ENCODE measurements at regions not wholly inside any gene's neighbourhood (a gene's known extent, or its start where the extent isn't known, plus 50 kb on each side); places are given as distances from the start of the nearest gene placed in this dataset.
A peak's percentile ranks its signal among the peaks of the same experiment; 100 is the strongest.

DNA sequence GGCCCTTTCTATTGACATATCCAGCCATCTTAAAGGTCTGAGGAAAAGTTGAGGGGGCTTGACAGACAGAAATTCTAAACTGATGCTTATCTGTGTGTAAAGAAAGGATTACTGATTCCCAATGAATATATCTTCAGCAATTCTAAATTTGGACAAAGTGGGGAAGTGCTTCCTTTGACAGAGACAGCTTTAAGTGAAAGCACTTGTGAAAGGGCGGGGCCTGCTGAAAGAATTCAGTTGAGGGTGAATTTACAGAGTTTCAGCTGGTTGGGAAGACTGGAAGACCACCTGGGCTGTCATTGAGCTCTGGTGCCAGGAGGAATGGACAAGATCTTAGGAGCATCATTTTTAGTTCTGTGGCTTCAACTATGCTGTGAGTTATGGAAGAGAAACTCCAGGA, 412.5 kb upstream of the OR4E1 start:
- DNase-seq (no peak), ATAC-seq (no peak)
- intact Hi-C loops (cut with DNase I) = no loop called here

GRCh38 chr14:22084393-22085281, 411.0 kb upstream of the OR4E1 start:
- no peak for ATAC-seq
- no peak for DNase-seq
- intact Hi-C loops (cut with DNase I) = no loop called here

GRCh38 chr14:22081337-22081736, 407.7 kb upstream of the OR4E1 start:
- DNase-seq (no peak), ATAC-seq (no peak)
- intact Hi-C loops (cut with DNase I) = no loop called here

- intact Hi-C loops (cut with DNase I) = no loop called here
- no peak for DNase-seq
- ATAC-seq = no peak
These were observed 406.1 kb upstream of the OR4E1 start for GRCh38 chr14:22079766-22080165.

DNA sequence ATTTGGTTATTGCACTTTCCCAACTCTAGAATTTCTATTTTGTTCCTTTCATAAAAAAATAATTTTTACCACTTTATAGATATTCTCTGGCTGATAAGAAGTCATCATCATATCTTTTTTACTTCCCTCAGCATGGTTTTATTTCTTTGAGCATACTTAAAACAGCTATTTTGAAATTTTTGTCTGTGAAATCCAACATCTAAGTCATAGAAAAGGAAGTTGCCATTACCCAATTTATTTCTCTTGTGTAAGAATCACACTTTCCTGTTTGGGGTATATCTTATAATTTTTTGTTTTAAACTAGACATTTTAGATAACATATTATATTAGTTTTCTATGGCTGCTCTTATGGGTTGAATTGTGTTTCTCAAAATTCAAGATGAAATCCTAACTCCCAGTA, 400.2 kb upstream of the OR4E1 start:
- intact Hi-C loops (cut with DNase I) = no loop called here
- DNase-seq (no peak), ATAC-seq (no peak)

GRCh38 chr14:22071006-22071405, 397.4 kb upstream of the OR4E1 start:
- no peak for DNase-seq
- no peak for ATAC-seq
- intact Hi-C loops (cut with DNase I) = no loop called here

DNA sequence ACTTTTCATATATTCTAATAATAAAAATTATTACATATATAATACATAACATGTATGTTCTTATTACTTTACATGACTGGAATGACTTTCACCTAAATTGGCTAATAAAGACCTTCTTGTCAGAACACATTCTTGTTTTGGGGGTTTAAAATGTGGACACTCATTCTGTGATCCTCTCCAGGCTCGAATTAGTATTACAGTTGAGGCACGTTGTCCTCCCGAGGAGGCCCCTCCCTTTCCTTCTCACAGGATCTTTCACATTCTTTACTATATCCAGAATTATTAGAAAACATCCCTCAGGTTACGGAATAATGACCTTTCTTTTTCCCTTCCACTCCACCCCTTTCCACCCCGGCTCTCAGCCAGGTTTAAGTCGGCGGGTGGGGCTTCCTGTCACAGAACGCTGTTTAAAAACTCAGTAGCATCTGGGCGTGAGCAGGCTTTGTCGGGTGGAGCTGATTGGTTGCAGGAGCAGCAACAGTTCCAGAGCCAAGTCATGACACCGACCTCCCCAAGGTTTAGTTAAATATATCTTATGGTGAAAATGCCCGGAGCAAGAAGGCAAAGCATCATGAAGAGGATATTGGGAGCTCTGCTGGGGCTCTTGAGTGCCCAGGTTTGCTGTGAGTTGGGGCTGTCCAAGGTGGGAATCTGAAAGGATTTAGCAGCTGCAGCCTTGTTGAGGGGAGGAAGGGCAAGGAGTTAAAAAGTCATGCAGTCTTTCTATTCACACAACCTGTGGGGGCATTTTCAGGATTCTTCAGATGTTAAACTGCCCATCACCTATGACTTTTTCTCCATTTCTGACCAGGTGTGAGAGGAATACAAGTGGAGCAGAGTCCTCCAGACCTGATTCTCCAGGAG, 396.7 kb upstream of the OR4E1 start:
- ATAC-seq = peak in 1 of 2 donors; percentile 75

GRCh38 chr14:22065347-22065746, 391.7 kb upstream of the OR4E1 start:
- ATAC-seq = no peak
- intact Hi-C loops (cut with DNase I) = no loop called here
- DNase-seq = no peak

More for the DNA sequence above, 396.7 kb upstream of the OR4E1 start:
- DNase-seq = peak; percentile 65
- intact Hi-C loops (cut with DNase I) = no loop called here

GRCh38 chr14:22059201-22059600, 385.6 kb upstream of the OR4E1 start:
- intact Hi-C loops (cut with DNase I) = no loop called here
- ATAC-seq = no peak
- no peak for DNase-seq

DNA sequence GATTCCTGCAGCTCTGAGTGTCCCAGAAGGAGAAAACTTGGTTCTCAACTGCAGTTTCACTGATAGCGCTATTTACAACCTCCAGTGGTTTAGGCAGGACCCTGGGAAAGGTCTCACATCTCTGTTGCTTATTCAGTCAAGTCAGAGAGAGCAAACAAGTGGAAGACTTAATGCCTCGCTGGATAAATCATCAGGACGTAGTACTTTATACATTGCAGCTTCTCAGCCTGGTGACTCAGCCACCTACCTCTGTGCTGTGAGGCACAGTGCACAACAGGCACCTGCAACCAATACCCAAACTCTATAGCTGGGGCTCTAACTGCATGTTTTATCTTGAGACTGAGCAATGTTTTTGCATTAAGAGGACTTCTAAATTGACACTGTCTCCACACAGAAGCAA, 379.2 kb upstream of the OR4E1 start:
- DNase-seq = no peak
- intact Hi-C loops (cut with DNase I) = no loop called here
- no peak for ATAC-seq

GRCh38 chr14:22047115-22047514, 373.5 kb upstream of the OR4E1 start:
- no peak for ATAC-seq
- no peak for DNase-seq
- intact Hi-C loops (cut with DNase I) = no loop called here

DNA sequence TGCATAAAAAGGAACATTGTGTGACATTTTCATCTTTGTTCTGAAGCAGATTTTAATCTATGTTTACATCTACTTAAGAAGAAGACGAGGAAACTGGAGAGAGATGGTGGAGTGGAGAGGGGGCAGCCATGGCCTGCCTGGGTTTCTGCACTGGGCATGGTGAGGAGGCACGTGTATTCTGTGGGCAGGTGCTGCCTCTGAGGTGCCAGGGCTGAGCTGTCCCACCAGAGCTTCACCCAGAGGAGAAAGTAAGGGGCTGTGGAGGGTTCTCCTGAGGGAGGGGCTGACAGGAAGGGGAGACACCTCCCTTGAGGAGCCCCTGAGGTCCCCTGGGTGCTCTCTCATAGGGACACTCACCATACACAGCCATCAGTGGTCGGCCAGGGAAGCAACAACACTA, 372.4 kb upstream of the OR4E1 start:
- intact Hi-C loops (cut with DNase I) = no loop called here
- no peak for ATAC-seq

DNA sequence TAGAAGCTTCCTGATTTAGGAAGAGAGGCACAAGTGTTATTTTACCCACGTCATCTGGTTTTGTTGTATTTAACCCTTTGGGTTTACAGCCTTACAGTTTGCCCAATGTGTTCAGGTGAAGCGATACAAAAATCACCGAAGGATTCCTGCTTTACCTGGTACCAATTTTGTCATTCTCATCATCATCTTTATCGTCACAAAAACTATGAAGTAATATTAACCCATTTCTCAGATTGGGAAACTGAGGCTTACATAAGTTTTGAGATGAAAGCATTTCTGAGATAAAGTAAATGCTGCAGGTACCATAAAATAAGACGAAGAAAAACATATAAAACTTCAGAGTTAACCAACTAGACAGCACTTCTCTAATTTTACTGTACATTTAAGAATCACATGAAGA, 370.6 kb upstream of the OR4E1 start:
- no peak for DNase-seq
- intact Hi-C loops (cut with DNase I) = no loop called here

More for the DNA sequence above, 372.4 kb upstream of the OR4E1 start:
- no peak for DNase-seq

DNA sequence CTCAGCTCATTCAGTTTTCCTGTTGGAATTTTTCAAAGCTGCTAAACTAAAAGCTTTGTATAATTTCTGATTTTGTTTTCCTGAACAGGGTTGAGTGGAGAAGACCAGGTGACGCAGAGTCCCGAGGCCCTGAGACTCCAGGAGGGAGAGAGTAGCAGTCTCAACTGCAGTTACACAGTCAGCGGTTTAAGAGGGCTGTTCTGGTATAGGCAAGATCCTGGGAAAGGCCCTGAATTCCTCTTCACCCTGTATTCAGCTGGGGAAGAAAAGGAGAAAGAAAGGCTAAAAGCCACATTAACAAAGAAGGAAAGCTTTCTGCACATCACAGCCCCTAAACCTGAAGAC, 367.1 kb upstream of the OR4E1 start:
- no peak for ATAC-seq
- DNase-seq = no peak
- intact Hi-C loops (cut with DNase I) = no loop called here

More for the DNA sequence above, 370.6 kb upstream of the OR4E1 start:
- ATAC-seq = no peak

GRCh38 chr14:22039938-22040780, 366.5 kb upstream of the OR4E1 start:
- no peak for ATAC-seq
- intact Hi-C loops (cut with DNase I) = no loop called here
- DNase-seq = no peak

GRCh38 chr14:22036541-22037239, 363.1 kb upstream of the OR4E1 start:
- DNase-seq (no peak), ATAC-seq (no peak)
- intact Hi-C loops (cut with DNase I) = no loop called here

DNA sequence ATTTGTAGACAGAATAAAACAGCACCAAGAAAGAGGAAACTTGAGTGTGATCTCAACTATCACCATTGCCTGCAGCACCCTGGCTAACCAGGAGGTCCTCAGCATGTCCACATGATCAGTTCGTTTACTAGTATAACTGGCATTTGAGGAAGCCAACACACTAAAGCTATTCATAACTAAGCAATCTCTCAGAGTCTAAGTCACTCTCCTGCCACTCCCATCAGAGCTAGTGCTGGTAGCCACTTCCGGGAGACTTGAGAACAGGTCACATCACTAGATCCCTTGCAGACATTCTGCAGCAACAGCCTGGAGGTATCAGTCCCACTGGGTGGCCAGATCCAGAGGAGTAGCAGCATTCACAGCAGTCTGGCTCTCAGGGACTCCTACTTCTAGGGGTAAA, 352.9 kb upstream of the OR4E1 start:
- no peak for DNase-seq
- intact Hi-C loops (cut with DNase I) = no loop called here
- ATAC-seq = no peak

GRCh38 chr14:22025879-22026278, 352.3 kb upstream of the OR4E1 start:
- intact Hi-C loops (cut with DNase I) = no loop called here
- no peak for DNase-seq
- ATAC-seq = no peak

GRCh38 chr14:22024137-22024536, 350.5 kb upstream of the OR4E1 start:
- ATAC-seq (no peak), DNase-seq (no peak)
- intact Hi-C loops (cut with DNase I) = no loop called here
